Gastroesophageal sphincter (tissue), 4 donors: ENCODE measurements at regions not wholly inside any gene's neighbourhood (a gene's known extent, or its start where the extent isn't known, plus 50 kb on each side); places are given as distances from the start of the nearest gene placed in this dataset.

ENCODE experiments used
- ATAC-seq: fragments of 150-250 bp; one replicate; pipeline ENCODE4 v1.9.1; 2016; ENCODE audit warnings: mild to moderate bottlenecking, moderate library complexity
- H3K27ac ChIP-seq, 4 donors: fragments of 200-600 bp; sonication (generic) in 3 of 4; 1 replicate in 3 of 4; 2 replicates in 1 of 4; pipeline ENCODE4 v1.5.1; 2016 to 2019
- H3K27me3 ChIP-seq: fragments of 200-600 bp; sonication (generic); one replicate; pipeline ENCODE4 v1.5.1; 2019
- H3K36me3 ChIP-seq, 2 donors: fragments of 200-600 bp; sonication (generic); one replicate each; pipeline ENCODE4 v1.5.1; 2019; ENCODE audit warnings: control low read depth in 1 of 2
- H3K4me1 ChIP-seq, 3 donors: fragments of 200-600 bp; sonication (generic); 1 replicate in 2 of 3; 2 replicates in 1 of 3; pipeline ENCODE4 v1.5.1; 2016 to 2019; ENCODE audit warnings: control low read depth in 2 of 3
- H3K4me3 ChIP-seq, 2 donors: fragments of 200-600 bp; sonication (generic); one replicate each; pipeline ENCODE4 v1.5.1; 2019; ENCODE audit warnings: mild to moderate bottlenecking in 1 of 2, moderate library complexity in 1 of 2
- H3K9me3 ChIP-seq, 3 donors: fragments of 200-600 bp; sonication (generic); one replicate each; pipeline ENCODE4 v1.5.1; 2017 to 2019; ENCODE audit warnings: control low read depth in 2 of 3
- EP300 ChIP-seq: sonication (generic); formaldehyde crosslinking; IDR thresholded peaks from one replicate; pipeline ENCODE4 v1.6.1; 2017; ENCODE audit warnings: antibody characterized with exemption, mild to moderate bottlenecking
- POLR2A ChIP-seq, 2 donors: fragments of 450-650 bp; IDR thresholded peaks; one replicate each; pipeline ENCODE4 v1.6.1; 2017; ENCODE audit warnings: antibody characterized with exemption in 2 of 2, mild to moderate bottlenecking in 2 of 2, moderate library complexity in 1 of 2
- POLR2AphosphoS5 ChIP-seq: sonication (generic); formaldehyde crosslinking; IDR thresholded peaks from one replicate; pipeline ENCODE4 v1.6.1; 2017; ENCODE audit warnings: antibody characterized with exemption
- WGBS, 2 donors: methylation state at CpG; one replicate each; pipeline ENCODE4 v1.1.5; 2018; ENCODE audit warnings: low coverage in 1 of 2; 5-methylcytosine and 5-hydroxymethylcytosine counted together
- TF ChIP-seq, protein P1 (sequence below), 4 experiments: fragments of 200-600 bp in 2 of 4; fragments of 450-650 bp in 2 of 4; sonication (generic) in 1 of 4; IDR thresholded peaks; one replicate each; pipeline ENCODE4 v1.5.1; 2017 to 2019; ENCODE audit warnings: antibody characterized with exemption in 4 of 4, mild to moderate bottlenecking in 2 of 4, moderate library complexity in 2 of 4

GRCh38 chr7:132643302-132643701 lies 67.0 kb upstream of the PLXNA4 start:
- Histone ChIP-seq H3K27me3 (no peaks in the 10 kb centered on the region), H3K36me3 (no peaks in the 10 kb centered on the region), H3K9me3 (no peaks in the 10 kb centered on the region), H3K4me3 (no peak overlapping the region), H3K4me1 (no peaks in the 10 kb centered on the region), H3K27ac (no peak overlapping the region)
- WGBS, 2 donors, result 50 to 82% methylated on average over 1 to 5 of the region's 5 CpGs
- TF ChIP-seq POLR2A (IDR thresholded peaks at IDR 0.05) (no peak), EP300 (no peak), POLR2AphosphoS5 (no peak)
- TF ChIP-seq, protein P1, sequence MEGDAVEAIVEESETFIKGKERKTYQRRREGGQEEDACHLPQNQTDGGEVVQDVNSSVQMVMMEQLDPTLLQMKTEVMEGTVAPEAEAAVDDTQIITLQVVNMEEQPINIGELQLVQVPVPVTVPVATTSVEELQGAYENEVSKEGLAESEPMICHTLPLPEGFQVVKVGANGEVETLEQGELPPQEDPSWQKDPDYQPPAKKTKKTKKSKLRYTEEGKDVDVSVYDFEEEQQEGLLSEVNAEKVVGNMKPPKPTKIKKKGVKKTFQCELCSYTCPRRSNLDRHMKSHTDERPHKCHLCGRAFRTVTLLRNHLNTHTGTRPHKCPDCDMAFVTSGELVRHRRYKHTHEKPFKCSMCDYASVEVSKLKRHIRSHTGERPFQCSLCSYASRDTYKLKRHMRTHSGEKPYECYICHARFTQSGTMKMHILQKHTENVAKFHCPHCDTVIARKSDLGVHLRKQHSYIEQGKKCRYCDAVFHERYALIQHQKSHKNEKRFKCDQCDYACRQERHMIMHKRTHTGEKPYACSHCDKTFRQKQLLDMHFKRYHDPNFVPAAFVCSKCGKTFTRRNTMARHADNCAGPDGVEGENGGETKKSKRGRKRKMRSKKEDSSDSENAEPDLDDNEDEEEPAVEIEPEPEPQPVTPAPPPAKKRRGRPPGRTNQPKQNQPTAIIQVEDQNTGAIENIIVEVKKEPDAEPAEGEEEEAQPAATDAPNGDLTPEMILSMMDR (IDR thresholded peaks at IDR 0.05), result no peak
- ATAC-seq, result no peak

DNA sequence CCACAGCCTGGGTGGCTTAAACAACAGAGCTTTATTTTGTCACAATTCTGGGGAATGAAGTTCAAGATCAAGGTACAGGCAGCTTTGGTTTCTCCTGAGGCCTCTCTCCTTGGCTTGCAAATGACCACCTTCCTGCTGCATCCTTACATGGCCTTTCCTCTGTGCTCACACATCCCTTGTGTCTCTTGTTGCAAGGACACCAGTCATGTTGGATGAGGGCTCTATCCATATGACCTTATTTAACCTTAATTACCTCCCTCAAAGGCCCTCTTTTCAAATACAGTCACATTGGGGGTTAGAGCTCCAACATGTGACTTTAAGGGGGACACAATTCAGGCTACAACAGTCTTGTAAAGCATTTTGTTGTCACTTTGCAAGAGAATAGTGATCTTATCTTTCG lies 65.0 kb upstream of the PLXNA4 start:
- H3K27me3 ChIP-seq, result no peaks in the 10 kb centered on the region
- H3K36me3 ChIP-seq, result no peaks in the 10 kb centered on the region
- H3K4me3 ChIP-seq, result no peak overlapping the region
- H3K9me3 ChIP-seq, result no peaks in the 10 kb centered on the region
- WGBS, 2 donors, result 91 to 94% methylated on average over 1 of the region's 1 CpG
- H3K4me1 ChIP-seq, result no peaks in the 10 kb centered on the region
- ATAC-seq, result no peak
- TF ChIP-seq POLR2A (IDR thresholded peaks at IDR 0.05) (no peak), POLR2AphosphoS5 (no peak), EP300 (no peak)
- TF ChIP-seq, protein P1 (IDR thresholded peaks at IDR 0.05), result no peak
- H3K27ac ChIP-seq, result no peak overlapping the region

GRCh38 chr7:132639983-132640382 lies 63.7 kb upstream of the PLXNA4 start:
- Histone ChIP-seq H3K4me3 (no peak overlapping the region), H3K9me3 (no peaks in the 10 kb centered on the region), H3K27ac (no peak overlapping the region), H3K27me3 (no peaks in the 10 kb centered on the region), H3K36me3 (no peaks in the 10 kb centered on the region), H3K4me1 (no peaks in the 10 kb centered on the region)
- no peak for ATAC-seq
- 66 to 100% methylated on average over 4 to 5 of the region's 5 CpGs for WGBS, 2 donors
- TF ChIP-seq POLR2AphosphoS5 (no peak), EP300 (no peak), POLR2A (IDR thresholded peaks at IDR 0.05) (no peak)
- TF ChIP-seq, protein P1 (IDR thresholded peaks at IDR 0.05), result no peak

DNA sequence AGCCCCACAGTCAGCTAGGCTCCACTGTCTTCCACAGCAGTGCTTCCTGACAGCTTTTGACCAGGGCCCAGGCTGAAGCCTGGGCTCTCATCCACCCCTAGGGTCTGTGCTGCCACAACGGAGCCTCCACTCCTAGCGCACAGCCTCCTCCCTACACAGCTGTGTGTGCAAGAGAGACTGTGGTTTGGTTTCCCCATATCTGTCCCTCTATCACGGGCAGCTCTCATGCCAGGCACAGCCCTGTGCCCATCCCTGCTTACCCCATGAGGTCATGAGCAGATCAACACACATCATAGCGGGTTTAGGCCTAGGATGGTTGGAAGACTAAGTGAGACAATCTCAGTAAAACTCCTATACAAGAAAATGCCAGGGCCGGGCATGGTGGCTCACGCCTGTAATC lies 61.7 kb upstream of the PLXNA4 start:
- H3K4me3 ChIP-seq, result no peak overlapping the region
- TF ChIP-seq, protein P1 (IDR thresholded peaks at IDR 0.05), result no peak
- no peak for TF ChIP-seq POLR2AphosphoS5
- no peak for TF ChIP-seq EP300
- no peak for TF ChIP-seq POLR2A (IDR thresholded peaks at IDR 0.05)
- H3K36me3 ChIP-seq, result no peaks in the 10 kb centered on the region
- H3K4me1 ChIP-seq, result no peaks in the 10 kb centered on the region
- no peaks in the 10 kb centered on the region for H3K9me3 ChIP-seq
- no peak overlapping the region for H3K27ac ChIP-seq
- no peak for ATAC-seq
- H3K27me3 ChIP-seq, result no peaks in the 10 kb centered on the region
- WGBS, 2 donors, result 73% methylated on average over 4 of the region's 6 CpGs; no CpG with 5 or more reads in 1 of the 2 donors

DNA sequence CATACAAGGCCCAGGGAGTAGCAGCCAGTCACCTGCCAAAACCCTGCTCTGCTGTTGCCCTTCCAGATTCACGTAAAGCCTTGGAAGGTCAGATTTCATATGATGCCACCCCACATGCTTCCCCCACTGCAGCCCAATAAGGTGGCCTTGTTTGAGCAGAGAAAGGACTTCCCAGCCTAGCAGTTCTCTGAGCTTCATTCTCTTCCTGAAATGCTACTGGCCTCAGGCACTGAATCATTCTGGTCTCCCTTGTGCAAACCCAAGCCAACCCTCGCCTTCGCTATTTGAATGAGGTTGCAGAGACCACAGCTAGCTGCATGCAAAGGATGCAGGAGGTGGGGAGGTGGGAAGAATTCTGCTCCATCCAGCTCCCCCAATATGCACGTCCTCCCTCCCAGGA lies 60.3 kb upstream of the PLXNA4 start:
- no peaks in the 10 kb centered on the region for H3K36me3 ChIP-seq
- 60 to 69% methylated on average over 1 to 4 of the region's 4 CpGs for WGBS, 2 donors
- ATAC-seq, result no peak
- no peaks in the 10 kb centered on the region for H3K4me1 ChIP-seq
- no peaks in the 10 kb centered on the region for H3K27me3 ChIP-seq
- no peaks in the 10 kb centered on the region for H3K9me3 ChIP-seq
- H3K27ac ChIP-seq, result no peak overlapping the region
- TF ChIP-seq, protein P1 (IDR thresholded peaks at IDR 0.05), result no peak
- TF ChIP-seq POLR2A (IDR thresholded peaks at IDR 0.05) (no peak), EP300 (no peak), POLR2AphosphoS5 (no peak)
- no peak overlapping the region for H3K4me3 ChIP-seq
